ENCODE measurements at regions not wholly inside any gene's neighbourhood (a gene's known extent, or its start where the extent isn't known, plus 50 kb on each side); places are given as distances from the start of the nearest gene placed in this dataset.

GRCh38 chr16:64278196-64278595, 843.7 kb downstream of the CDH11 start:
- no peak for TF ChIP-seq NFIC (IDR thresholded peaks at IDR 0.05)
- no peak for TF ChIP-seq CEBPB (IDR thresholded peaks at IDR 0.05)
- no peak for TF ChIP-seq YY1 (IDR thresholded peaks at IDR 0.05; ENCODE audit: low read depth)
- TF ChIP-seq EGR1 (IDR thresholded peaks at IDR 0.05) = no peak
- no peak for TF ChIP-seq USF1 (IDR thresholded peaks at IDR 0.05)
- no peak for TF ChIP-seq EP300 (IDR thresholded peaks at IDR 0.05; ENCODE audit: borderline replicate concordance)
- no peak for TF ChIP-seq REST (IDR thresholded peaks at IDR 0.05; ENCODE audit: low read depth)
- TF ChIP-seq ZBTB7A (IDR thresholded peaks at IDR 0.05; ENCODE audit: low read depth) = no peak
- TF ChIP-seq TEAD4 (IDR thresholded peaks at IDR 0.05) = no peak
- no peak for TF ChIP-seq TAF1 (IDR thresholded peaks at IDR 0.05; ENCODE audit: low read depth)
- TF ChIP-seq FOXM1 (IDR thresholded peaks at IDR 0.05; ENCODE audit: borderline replicate concordance, low read depth) = no peak
- TF ChIP-seq RAD21 (IDR thresholded peaks at IDR 0.05; ENCODE audit: low read depth) = no peak
- TF ChIP-seq TCF12 (IDR thresholded peaks at IDR 0.05; ENCODE audit: low read depth) = no peak
- TF ChIP-seq MAX (IDR thresholded peaks at IDR 0.05) = no peak
- no peak for TF ChIP-seq CREB1 (IDR thresholded peaks at IDR 0.05; ENCODE audit: low read depth)

GRCh38 chr16:64276646-64277045, 845.2 kb downstream of the CDH11 start:
- TF ChIP-seq CREB1 (IDR thresholded peaks at IDR 0.05; ENCODE audit: low read depth) (no peak), CEBPB (IDR thresholded peaks at IDR 0.05) (no peak), FOXM1 (IDR thresholded peaks at IDR 0.05; ENCODE audit: borderline replicate concordance, low read depth) (no peak), TEAD4 (IDR thresholded peaks at IDR 0.05) (no peak), NFIC (IDR thresholded peaks at IDR 0.05) (no peak), YY1 (IDR thresholded peaks at IDR 0.05; ENCODE audit: low read depth) (no peak), EGR1 (IDR thresholded peaks at IDR 0.05) (no peak)

- TF ChIP-seq TEAD4 (IDR thresholded peaks at IDR 0.05) (no peak), NFIC (IDR thresholded peaks at IDR 0.05) (no peak)
These were observed 849.8 kb downstream of the CDH11 start for GRCh38 chr16:64272028-64272427.

GRCh38 chr16:64269756-64270155, 852.1 kb downstream of the CDH11 start:
- TF ChIP-seq REST (IDR thresholded peaks at IDR 0.05; ENCODE audit: low read depth) (no peak), YY1 (IDR thresholded peaks at IDR 0.05; ENCODE audit: low read depth) (no peak), EP300 (IDR thresholded peaks at IDR 0.05; ENCODE audit: borderline replicate concordance) (no peak), ZBTB7A (IDR thresholded peaks at IDR 0.05; ENCODE audit: low read depth) (no peak), FOXM1 (IDR thresholded peaks at IDR 0.05; ENCODE audit: borderline replicate concordance, low read depth) (no peak), MAX (IDR thresholded peaks at IDR 0.05) (no peak), NFIC (IDR thresholded peaks at IDR 0.05) (no peak)

- TF ChIP-seq TEAD4 (IDR thresholded peaks at IDR 0.05) (no peak), ZBTB7A (IDR thresholded peaks at IDR 0.05; ENCODE audit: low read depth) (no peak)
These were observed 856.1 kb downstream of the CDH11 start for GRCh38 chr16:64265756-64266155.

GRCh38 chr16:64254443-64255367, 867.2 kb downstream of the CDH11 start:
- TF ChIP-seq TAF1 (IDR thresholded peaks at IDR 0.05; ENCODE audit: low read depth) = no peak
- TF ChIP-seq TCF12 (IDR thresholded peaks at IDR 0.05; ENCODE audit: low read depth) = no peak
- TF ChIP-seq NFIC (IDR thresholded peaks at IDR 0.05) = no peak
- TF ChIP-seq FOXM1 (IDR thresholded peaks at IDR 0.05; ENCODE audit: borderline replicate concordance, low read depth) = no peak
- TF ChIP-seq CREB1 (IDR thresholded peaks at IDR 0.05; ENCODE audit: low read depth) = no peak
- TF ChIP-seq EP300 (IDR thresholded peaks at IDR 0.05; ENCODE audit: borderline replicate concordance) = no peak
- TF ChIP-seq EGR1 (IDR thresholded peaks at IDR 0.05) = no peak
- no peak for TF ChIP-seq MAX (IDR thresholded peaks at IDR 0.05)
